Inflammatory macrophage (primary cell): ENCODE measurements at regions not wholly inside any gene's neighbourhood (a gene's known extent, or its start where the extent isn't known, plus 50 kb on each side); places are given as distances from the start of the nearest gene placed in this dataset.

Source experiments
- DNase-seq, 2 donors: peaks; one replicate each; pipeline ENCODE4 v3.0.0-alpha.2; 2020 to 2022

GRCh38 chr4:95660719-95661118 lies 111.9 kb upstream of the UNC5C start:
- no peak for DNase-seq

GRCh38 chr4:95651891-95652290 lies 103.1 kb upstream of the UNC5C start:
- DNase-seq = no peak

- DNase-seq = no peak
Observed at GRCh38 chr4:95644417-95644816, 95.6 kb upstream of the UNC5C start.

GRCh38 chr4:95643627-95644026 lies 94.9 kb upstream of the UNC5C start:
- DNase-seq = no peak

GRCh38 chr4:95641571-95641970 lies 92.8 kb upstream of the UNC5C start:
- DNase-seq = no peak

- no peak for DNase-seq
Observed at GRCh38 chr4:95640311-95640710, 91.5 kb upstream of the UNC5C start.

- peak in 1 of 2 donors; percentile 2 for DNase-seq
Observed at GRCh38 chr4:95638920-95639501, 90.2 kb upstream of the UNC5C start.

- DNase-seq = no peak
Observed at GRCh38 chr4:95637043-95637600, 88.3 kb upstream of the UNC5C start.

GRCh38 chr4:95636061-95636460 lies 87.3 kb upstream of the UNC5C start:
- no peak for DNase-seq

- DNase-seq = no peak
Observed at GRCh38 chr4:95627709-95628108, 78.9 kb upstream of the UNC5C start.

GRCh38 chr4:95627024-95627605 lies 78.3 kb upstream of the UNC5C start:
- no peak for DNase-seq

GRCh38 chr4:95625020-95625419 lies 76.2 kb upstream of the UNC5C start:
- DNase-seq = no peak

GRCh38 chr4:95619525-95620443 lies 71.0 kb upstream of the UNC5C start:
- DNase-seq = no peak

GRCh38 chr4:95614684-95615205 lies 66.0 kb upstream of the UNC5C start:
- no peak for DNase-seq

- DNase-seq = peak in 1 of 2 donors; percentile 1
Observed at GRCh38 chr4:95610061-95610569, 61.3 kb upstream of the UNC5C start.

GRCh38 chr4:95606739-95607138 lies 58.0 kb upstream of the UNC5C start:
- DNase-seq = peak in 1 of 2 donors; percentile 43

GRCh38 chr4:95603393-95603792 lies 54.6 kb upstream of the UNC5C start:
- DNase-seq = no peak

GRCh38 chr4:95602872-95603271 lies 54.1 kb upstream of the UNC5C start:
- no peak for DNase-seq

GRCh38 chr4:95601356-95601755 lies 52.6 kb upstream of the UNC5C start:
- no peak for DNase-seq

GRCh38 chr4:95599777-95600400 lies 51.1 kb upstream of the UNC5C start:
- peak; percentile 22 to 30 for DNase-seq
